ENCODE measurements at regions not wholly inside any gene's neighbourhood (a gene's known extent, or its start where the extent isn't known, plus 50 kb on each side); places are given as distances from the start of the nearest gene placed in this dataset.

- TF ChIP-seq CTBP1 (IDR thresholded peaks at IDR 0.05; ENCODE audit: borderline replicate concordance) (no peak), BHLHE40 (IDR thresholded peaks at IDR 0.05; ENCODE audit: borderline replicate concordance) (no peak), LEF1 (IDR thresholded peaks at IDR 0.05; ENCODE audit: borderline replicate concordance) (no peak), FOXK2 (IDR thresholded peaks at IDR 0.05) (no peak), ZNF384 (IDR thresholded peaks at IDR 0.05) (no peak), ARNT (IDR thresholded peaks at IDR 0.05) (no peak), NFRKB (IDR thresholded peaks at IDR 0.05) (no peak), HDGF (IDR thresholded peaks at IDR 0.05; ENCODE audit: borderline replicate concordance) (no peak), TARDBP (IDR thresholded peaks at IDR 0.05) (no peak), SP1 (IDR thresholded peaks at IDR 0.05) (no peak), FOXA1 (IDR thresholded peaks at IDR 0.05) (no peak)
- DNase-seq (ENCODE audit: extremely low spot score), result no peak
- POLR2A ChIA-PET, result no interaction called here
- CTCF ChIA-PET, result interaction anchor here (0.6 kb wide), 1 partner anchor 1474 kb away, joined by 3 read pairs; no protein-coding TSS in a partner anchor
Measured at GRCh38 chr18:78232196-78232595, 747.4 kb upstream of the SALL3 start.

GRCh38 chr18:78237864-78238263, 741.8 kb upstream of the SALL3 start:
- POLR2A ChIA-PET, result no interaction called here
- CTCF ChIA-PET, result no interaction called here
- no peak for TF ChIP-seq BHLHE40 (IDR thresholded peaks at IDR 0.05; ENCODE audit: borderline replicate concordance)
- TF ChIP-seq FOXM1 (IDR thresholded peaks at IDR 0.05; ENCODE audit: borderline replicate concordance), result no peak
- no peak for TF ChIP-seq NFRKB (IDR thresholded peaks at IDR 0.05)
- no peak for TF ChIP-seq ZNF384 (IDR thresholded peaks at IDR 0.05)
- TF ChIP-seq SP1 (IDR thresholded peaks at IDR 0.05), result no peak
- no peak for TF ChIP-seq SUZ12 (IDR thresholded peaks at IDR 0.05)
- TF ChIP-seq TARDBP (IDR thresholded peaks at IDR 0.05), result no peak
- no peak for TF ChIP-seq CTBP1 (IDR thresholded peaks at IDR 0.05; ENCODE audit: borderline replicate concordance)
- TF ChIP-seq PKNOX1 (IDR thresholded peaks at IDR 0.05), result no peak
- TF ChIP-seq LEF1 (IDR thresholded peaks at IDR 0.05; ENCODE audit: borderline replicate concordance), result no peak
- no peak for TF ChIP-seq FOXK2 (IDR thresholded peaks at IDR 0.05)
- DNase-seq (ENCODE audit: extremely low spot score), result no peak

- DNase-seq (ENCODE audit: extremely low spot score), result no peak
- ChIA-PET CTCF (no interaction called here), POLR2A (no interaction called here)
- TF ChIP-seq L3MBTL2 (conservative IDR thresholded peaks at IDR 0.05) (no peak), TARDBP (IDR thresholded peaks at IDR 0.05) (no peak), ELF4 (IDR thresholded peaks at IDR 0.05) (no peak), ZNF384 (IDR thresholded peaks at IDR 0.05) (no peak), LEF1 (IDR thresholded peaks at IDR 0.05; ENCODE audit: borderline replicate concordance) (no peak), SP1 (IDR thresholded peaks at IDR 0.05) (no peak), NFRKB (IDR thresholded peaks at IDR 0.05) (no peak), CTBP1 (IDR thresholded peaks at IDR 0.05; ENCODE audit: borderline replicate concordance) (no peak), BHLHE40 (IDR thresholded peaks at IDR 0.05; ENCODE audit: borderline replicate concordance) (no peak), FOXA1 (IDR thresholded peaks at IDR 0.05) (no peak), HDGF (IDR thresholded peaks at IDR 0.05; ENCODE audit: borderline replicate concordance) (no peak)
Measured at GRCh38 chr18:78238404-78239089, 741.1 kb upstream of the SALL3 start.

GRCh38 chr18:78239090-78239457, 740.5 kb upstream of the SALL3 start:
- DNase-seq (ENCODE audit: extremely low spot score), result no peak
- POLR2A ChIA-PET, result no interaction called here

GRCh38 chr18:78240101-78240500, 739.5 kb upstream of the SALL3 start:
- ChIA-PET POLR2A (no interaction called here), CTCF (no interaction called here)
- no peak for DNase-seq (ENCODE audit: extremely low spot score)
- TF ChIP-seq ZNF384 (IDR thresholded peaks at IDR 0.05) (no peak), FOXA1 (IDR thresholded peaks at IDR 0.05) (no peak), CTBP1 (IDR thresholded peaks at IDR 0.05; ENCODE audit: borderline replicate concordance) (no peak), ARNT (IDR thresholded peaks at IDR 0.05) (no peak), LEF1 (IDR thresholded peaks at IDR 0.05; ENCODE audit: borderline replicate concordance) (no peak), HDGF (IDR thresholded peaks at IDR 0.05; ENCODE audit: borderline replicate concordance) (no peak), NFRKB (IDR thresholded peaks at IDR 0.05) (no peak), L3MBTL2 (conservative IDR thresholded peaks at IDR 0.05) (no peak), FOXM1 (IDR thresholded peaks at IDR 0.05; ENCODE audit: borderline replicate concordance) (no peak), BHLHE40 (IDR thresholded peaks at IDR 0.05; ENCODE audit: borderline replicate concordance) (no peak), FOXK2 (IDR thresholded peaks at IDR 0.05) (no peak), SUZ12 (IDR thresholded peaks at IDR 0.05) (no peak), ELF4 (IDR thresholded peaks at IDR 0.05) (no peak), TARDBP (IDR thresholded peaks at IDR 0.05) (no peak), PKNOX1 (IDR thresholded peaks at IDR 0.05) (no peak), SP1 (IDR thresholded peaks at IDR 0.05) (no peak)

More at GRCh38 chr18:78239090-78239457, 740.5 kb upstream of the SALL3 start:
- TF ChIP-seq LEF1 (IDR thresholded peaks at IDR 0.05; ENCODE audit: borderline replicate concordance), result no peak
- no peak for TF ChIP-seq TARDBP (IDR thresholded peaks at IDR 0.05)
- TF ChIP-seq SUZ12 (IDR thresholded peaks at IDR 0.05), result no peak
- TF ChIP-seq FOXM1 (IDR thresholded peaks at IDR 0.05; ENCODE audit: borderline replicate concordance), result no peak
- no peak for TF ChIP-seq ELF4 (IDR thresholded peaks at IDR 0.05)
- no peak for TF ChIP-seq FOXK2 (IDR thresholded peaks at IDR 0.05)
- no peak for TF ChIP-seq L3MBTL2 (conservative IDR thresholded peaks at IDR 0.05)
- TF ChIP-seq PKNOX1 (IDR thresholded peaks at IDR 0.05), result no peak
- TF ChIP-seq HDGF (IDR thresholded peaks at IDR 0.05; ENCODE audit: borderline replicate concordance), result no peak
- no peak for TF ChIP-seq SP1 (IDR thresholded peaks at IDR 0.05)
- TF ChIP-seq BHLHE40 (IDR thresholded peaks at IDR 0.05; ENCODE audit: borderline replicate concordance), result no peak
- TF ChIP-seq NFRKB (IDR thresholded peaks at IDR 0.05), result no peak
- no peak for TF ChIP-seq ARNT (IDR thresholded peaks at IDR 0.05)
- no peak for TF ChIP-seq ZNF384 (IDR thresholded peaks at IDR 0.05)
- no peak for TF ChIP-seq CTBP1 (IDR thresholded peaks at IDR 0.05; ENCODE audit: borderline replicate concordance)
- no peak for TF ChIP-seq FOXA1 (IDR thresholded peaks at IDR 0.05)
- CTCF ChIA-PET, result no interaction called here
